Skeletal muscle satellite cell (primary cell): ENCODE measurements at regions not wholly inside any gene's neighbourhood (a gene's known extent, or its start where the extent isn't known, plus 50 kb on each side); places are given as distances from the start of the nearest gene placed in this dataset.
A peak's percentile ranks its signal among the peaks of the same experiment; 100 is the strongest.

Experiments
- H3K27me3 ChIP-seq: 2 replicates; pipeline ENCODE4 v1.7.0; 2013; ENCODE audit warnings: low read length; ENCODE audit not compliant: control insufficient read depth, insufficient read depth
- H3K36me3 ChIP-seq: 2 replicates; pipeline ENCODE4 v1.7.0; 2013; ENCODE audit warnings: mild to moderate bottlenecking, control low read depth, low read length; ENCODE audit not compliant: insufficient read depth
- H3K4me1 ChIP-seq: 2 replicates; pipeline ENCODE4 v1.7.0; 2013; ENCODE audit warnings: low read length; ENCODE audit not compliant: control insufficient read depth, insufficient read depth
- H3K4me2 ChIP-seq: 2 replicates; pipeline ENCODE4 v1.7.0; 2013; ENCODE audit warnings: mild to moderate bottlenecking, low read length
- H3K4me3 ChIP-seq: 2 replicates; pipeline ENCODE4 v1.7.0; 2013; ENCODE audit warnings: low read length
- H3K9ac ChIP-seq: 2 replicates; pipeline ENCODE4 v1.7.0; 2013; ENCODE audit warnings: mild to moderate bottlenecking, low read depth, low read length, moderate library complexity
- H3K9me3 ChIP-seq: replicated peaks from 2 replicates; pipeline ENCODE4 v1.7.0; 2013; ENCODE audit warnings: mild to moderate bottlenecking, control low read depth, low read length

- H3K4me2 ChIP-seq, result no peak overlapping the region
- no peaks in the 10 kb centered on the region for H3K9me3 ChIP-seq
- H3K4me3 ChIP-seq, result no peak overlapping the region
- no peaks in the 10 kb centered on the region for H3K27me3 ChIP-seq
- no peaks in the 10 kb centered on the region for H3K4me1 ChIP-seq
- no peak overlapping the region for H3K9ac ChIP-seq
- H3K36me3 ChIP-seq, result no peaks in the 10 kb centered on the region
Observed at GRCh38 chr4:163976588-163976987, 482.1 kb downstream of the TMA16 start.

- Histone ChIP-seq H3K4me1 (peaks cover 5% of the 10 kb centered on the region), H3K4me2 (no peak overlapping the region), H3K9ac (no peak overlapping the region), H3K36me3 (no peaks in the 10 kb centered on the region), H3K9me3 (no peaks in the 10 kb centered on the region), H3K4me3 (no peak overlapping the region), H3K27me3 (no peaks in the 10 kb centered on the region)
Observed at GRCh38 chr4:163988391-163988790, 493.9 kb downstream of the TMA16 start.

- H3K4me1 ChIP-seq, result peaks cover 5% of the 10 kb centered on the region
- no peaks in the 10 kb centered on the region for H3K36me3 ChIP-seq
- H3K4me2 ChIP-seq, result peak overlapping the region; percentile 57
- H3K9me3 ChIP-seq, result no peaks in the 10 kb centered on the region
- H3K9ac ChIP-seq, result no peak overlapping the region
- H3K4me3 ChIP-seq, result no peak overlapping the region
- no peaks in the 10 kb centered on the region for H3K27me3 ChIP-seq
Observed at GRCh38 chr4:163988865-163989264, 494.4 kb downstream of the TMA16 start.

- no peaks in the 10 kb centered on the region for H3K9me3 ChIP-seq
- H3K4me1 ChIP-seq, result peaks cover 5% of the 10 kb centered on the region
- no peaks in the 10 kb centered on the region for H3K36me3 ChIP-seq
- H3K9ac ChIP-seq, result no peak overlapping the region
- no peaks in the 10 kb centered on the region for H3K27me3 ChIP-seq
- H3K4me2 ChIP-seq, result no peak overlapping the region
- no peak overlapping the region for H3K4me3 ChIP-seq
Observed at GRCh38 chr4:163991298-163991865, 496.9 kb downstream of the TMA16 start.

GRCh38 chr4:164009435-164009834 is 514.9 kb downstream of the TMA16 start:
- no peaks in the 10 kb centered on the region for H3K9me3 ChIP-seq
- no peak overlapping the region for H3K4me2 ChIP-seq
- H3K4me3 ChIP-seq, result no peak overlapping the region
- H3K36me3 ChIP-seq, result no peaks in the 10 kb centered on the region
- no peaks in the 10 kb centered on the region for H3K27me3 ChIP-seq
- H3K9ac ChIP-seq, result no peak overlapping the region
- H3K4me1 ChIP-seq, result no peaks in the 10 kb centered on the region

GRCh38 chr4:164011791-164012190 is 517.3 kb downstream of the TMA16 start:
- Histone ChIP-seq H3K9me3 (no peaks in the 10 kb centered on the region), H3K4me1 (no peaks in the 10 kb centered on the region), H3K9ac (no peak overlapping the region), H3K4me3 (no peak overlapping the region), H3K36me3 (no peaks in the 10 kb centered on the region), H3K4me2 (no peak overlapping the region), H3K27me3 (no peaks in the 10 kb centered on the region)

- H3K9ac ChIP-seq, result no peak overlapping the region
- H3K4me1 ChIP-seq, result no peaks in the 10 kb centered on the region
- H3K4me2 ChIP-seq, result no peak overlapping the region
- no peaks in the 10 kb centered on the region for H3K27me3 ChIP-seq
- H3K9me3 ChIP-seq, result no peaks in the 10 kb centered on the region
- no peaks in the 10 kb centered on the region for H3K36me3 ChIP-seq
- no peak overlapping the region for H3K4me3 ChIP-seq
Observed at GRCh38 chr4:164012396-164013027, 518.0 kb downstream of the TMA16 start.

- Histone ChIP-seq H3K4me1 (no peaks in the 10 kb centered on the region), H3K9me3 (no peaks in the 10 kb centered on the region), H3K27me3 (no peaks in the 10 kb centered on the region), H3K36me3 (no peaks in the 10 kb centered on the region), H3K4me3 (no peak overlapping the region), H3K4me2 (no peak overlapping the region), H3K9ac (no peak overlapping the region)
Observed at GRCh38 chr4:164021947-164022346, 527.5 kb downstream of the TMA16 start.

- Histone ChIP-seq H3K4me1 (no peaks in the 10 kb centered on the region), H3K4me3 (no peak overlapping the region), H3K4me2 (no peak overlapping the region), H3K9me3 (no peaks in the 10 kb centered on the region), H3K27me3 (no peaks in the 10 kb centered on the region), H3K9ac (no peak overlapping the region), H3K36me3 (no peaks in the 10 kb centered on the region)
Observed at GRCh38 chr4:164023214-164023613, 528.7 kb downstream of the TMA16 start.

- Histone ChIP-seq H3K4me2 (no peak overlapping the region), H3K9ac (no peak overlapping the region), H3K4me3 (no peak overlapping the region), H3K36me3 (no peaks in the 10 kb centered on the region), H3K27me3 (no peaks in the 10 kb centered on the region), H3K4me1 (no peaks in the 10 kb centered on the region), H3K9me3 (no peaks in the 10 kb centered on the region)
Observed at GRCh38 chr4:164027805-164028204, 533.3 kb downstream of the TMA16 start.

- Histone ChIP-seq H3K36me3 (no peaks in the 10 kb centered on the region), H3K9ac (no peak overlapping the region)
Observed at GRCh38 chr4:164039482-164039881, 545.0 kb downstream of the TMA16 start.

GRCh38 chr4:164056426-164057142 is 562.1 kb downstream of the TMA16 start:
- Histone ChIP-seq H3K36me3 (no peaks in the 10 kb centered on the region), H3K4me1 (no peaks in the 10 kb centered on the region), H3K9ac (no peak overlapping the region), H3K9me3 (no peaks in the 10 kb centered on the region), H3K4me3 (no peak overlapping the region), H3K4me2 (no peak overlapping the region), H3K27me3 (no peaks in the 10 kb centered on the region)

More at GRCh38 chr4:164039482-164039881, 545.0 kb downstream of the TMA16 start:
- H3K4me1 ChIP-seq, result no peaks in the 10 kb centered on the region
- no peak overlapping the region for H3K4me2 ChIP-seq
- H3K4me3 ChIP-seq, result no peak overlapping the region
- H3K27me3 ChIP-seq, result no peaks in the 10 kb centered on the region
- no peaks in the 10 kb centered on the region for H3K9me3 ChIP-seq
